GM12892 (cell line): ENCODE measurements at regions not wholly inside any gene's neighbourhood (a gene's known extent, or its start where the extent isn't known, plus 50 kb on each side); places are given as distances from the start of the nearest gene placed in this dataset.

Source experiments
- POLR2AphosphoS5 ChIP-seq: IDR thresholded peaks from 2 replicates; pipeline ENCODE4 v1.6.1; 2011; ENCODE audit warnings: low read depth, low read length, control low read depth
- TAF1 ChIP-seq: IDR thresholded peaks from 2 replicates; pipeline ENCODE4 v1.6.1; 2011; ENCODE audit warnings: low read depth, mild to moderate bottlenecking, control low read depth, low read length, borderline replicate concordance

GRCh38 chr14:22179190-22179589 lies 409.8 kb downstream of the DAD1 start:
- TF ChIP-seq POLR2AphosphoS5 (no peak), TAF1 (no peak)
